ENCODE measurements at regions not wholly inside any gene's neighbourhood (a gene's known extent, or its start where the extent isn't known, plus 50 kb on each side); places are given as distances from the start of the nearest gene placed in this dataset.

GRCh38 chr17:63070031-63070430 is 104.0 kb downstream of the TANC2 start:
- TF ChIP-seq CTCF (IDR thresholded peaks at IDR 0.05) (no peak), POLR2A (IDR thresholded peaks at IDR 0.05) (no peak)

Data from ovary (tissue), 3 donors.